ENCODE measurements at regions not wholly inside any gene's neighbourhood (a gene's known extent, or its start where the extent isn't known, plus 50 kb on each side); places are given as distances from the start of the nearest gene placed in this dataset.
A peak's percentile ranks its signal among the peaks of the same experiment; 100 is the strongest.

DNA sequence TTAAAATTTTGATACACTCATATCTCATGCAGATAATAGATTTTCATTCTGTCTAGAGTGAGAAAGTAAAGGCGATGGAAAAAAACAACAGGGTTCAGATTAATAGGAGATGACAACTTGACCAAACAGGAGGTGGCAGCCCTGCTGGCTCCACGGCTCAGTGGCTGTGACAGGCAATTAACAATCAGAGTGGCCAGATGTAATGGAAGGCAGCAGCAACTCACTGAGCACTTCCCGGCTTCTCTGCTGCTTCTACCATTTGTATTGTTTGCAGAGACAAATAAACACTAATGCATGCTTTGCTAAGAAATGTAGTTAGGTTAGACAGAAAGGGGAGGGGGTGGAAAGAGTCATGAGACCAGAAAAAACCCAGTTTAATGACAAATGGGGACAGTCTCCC lies 473.0 kb upstream of the SLC10A2 start (continued):
- TF ChIP-seq, protein P1, sequence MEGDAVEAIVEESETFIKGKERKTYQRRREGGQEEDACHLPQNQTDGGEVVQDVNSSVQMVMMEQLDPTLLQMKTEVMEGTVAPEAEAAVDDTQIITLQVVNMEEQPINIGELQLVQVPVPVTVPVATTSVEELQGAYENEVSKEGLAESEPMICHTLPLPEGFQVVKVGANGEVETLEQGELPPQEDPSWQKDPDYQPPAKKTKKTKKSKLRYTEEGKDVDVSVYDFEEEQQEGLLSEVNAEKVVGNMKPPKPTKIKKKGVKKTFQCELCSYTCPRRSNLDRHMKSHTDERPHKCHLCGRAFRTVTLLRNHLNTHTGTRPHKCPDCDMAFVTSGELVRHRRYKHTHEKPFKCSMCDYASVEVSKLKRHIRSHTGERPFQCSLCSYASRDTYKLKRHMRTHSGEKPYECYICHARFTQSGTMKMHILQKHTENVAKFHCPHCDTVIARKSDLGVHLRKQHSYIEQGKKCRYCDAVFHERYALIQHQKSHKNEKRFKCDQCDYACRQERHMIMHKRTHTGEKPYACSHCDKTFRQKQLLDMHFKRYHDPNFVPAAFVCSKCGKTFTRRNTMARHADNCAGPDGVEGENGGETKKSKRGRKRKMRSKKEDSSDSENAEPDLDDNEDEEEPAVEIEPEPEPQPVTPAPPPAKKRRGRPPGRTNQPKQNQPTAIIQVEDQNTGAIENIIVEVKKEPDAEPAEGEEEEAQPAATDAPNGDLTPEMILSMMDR (conservative IDR thresholded peaks at IDR 0.05; ENCODE audit: low read depth in 2 of 2) = 0 out of 4 replicates have a peak, but pooled peaks of 1 of the 2 experiments have one; percentile 25

DNA sequence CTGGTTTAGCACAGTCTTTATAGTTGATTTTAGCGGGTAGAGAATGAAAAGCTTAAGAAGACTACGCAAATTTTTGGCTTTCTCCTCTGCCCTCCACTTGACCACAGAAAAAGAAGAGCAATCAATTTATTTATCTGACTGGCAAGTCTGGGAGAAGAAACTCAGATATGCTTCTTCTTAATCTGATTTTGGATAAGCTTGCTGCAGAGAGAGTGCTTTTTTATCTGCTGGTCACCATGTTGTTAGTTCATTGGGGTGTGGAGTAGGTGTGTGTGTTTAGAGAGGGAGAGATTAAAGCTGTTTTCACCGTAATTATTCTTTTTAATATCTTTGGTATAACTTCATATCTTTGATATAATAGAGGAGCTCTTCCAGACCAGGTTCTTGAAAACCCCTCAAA lies 471.4 kb upstream of the SLC10A2 start:
- Histone ChIP-seq H3K4me3 (no peak overlapping the region), H3F3A (replicated peaks; ENCODE audit: low read depth) (no peaks in the 10 kb centered on the region), H3K36me3 (ENCODE audit: insufficient read depth) (no peaks in the 10 kb centered on the region), H4K20me1 (replicated peaks; ENCODE audit: insufficient read depth) (no peaks in the 10 kb centered on the region), H3K4me1 (ENCODE audit: insufficient read depth) (no peaks in the 10 kb centered on the region; the same call in 1 of the 2 replicates), H3K79me2 (replicated peaks; ENCODE audit: insufficient read depth) (no peaks in the 10 kb centered on the region), H3K4me2 (no peak overlapping the region), H3K27ac (ENCODE audit: low read depth) (no peak overlapping the region), H3K9me2 (ENCODE audit: insufficient read depth) (no peaks in the 10 kb centered on the region), H3K27me3 (ENCODE audit: insufficient read depth) (no peaks in the 10 kb centered on the region), H2AFZ (no peak overlapping the region)
- no peak for DNase-seq (ENCODE audit: low spot score)
- no peak for ATAC-seq
- H3K9me3 Mint-ChIP-seq = peaks cover 6% of the 10 kb centered on the region
- peaks cover 4% of the 10 kb centered on the region; the same call in 2 of the 3 replicates for H3K4me1 Mint-ChIP-seq
- no peaks in the 10 kb centered on the region for H3K27me3 Mint-ChIP-seq (ENCODE audit: insufficient read depth, low read depth, poor library complexity)
- no peak overlapping the region for H3K4me3 Mint-ChIP-seq
- peaks cover under 1% of the 10 kb centered on the region; the same call in 1 of the 3 replicates for H3K36me3 Mint-ChIP-seq (ENCODE audit: low read depth)
- no peak overlapping the region for H3K27ac Mint-ChIP-seq
- TF ChIP-seq JUNB (IDR thresholded peaks at IDR 0.05; ENCODE audit: unreplicated experiment) (no peak), ZNF331 (CRISPR knock-in tag; IDR thresholded peaks at IDR 0.05; ENCODE audit: low read depth) (no peak), NANOG (IDR thresholded peaks at IDR 0.05; ENCODE audit: borderline replicate concordance) (no peak), STAT1 (IDR thresholded peaks at IDR 0.05; ENCODE audit: unreplicated experiment) (no peak), EZH2 (IDR thresholded peaks at IDR 0.05; ENCODE audit: low read depth, unreplicated experiment) (no peak), CREB1 (CRISPR knock-in tag; IDR thresholded peaks at IDR 0.05; ENCODE audit: low read depth) (no peak), EZH2phosphoT487 (IDR thresholded peaks at IDR 0.05; ENCODE audit: unreplicated experiment) (no peak), ZNF114 (CRISPR knock-in tag; IDR thresholded peaks at IDR 0.05) (no peak)
- TF ChIP-seq, protein P2, sequence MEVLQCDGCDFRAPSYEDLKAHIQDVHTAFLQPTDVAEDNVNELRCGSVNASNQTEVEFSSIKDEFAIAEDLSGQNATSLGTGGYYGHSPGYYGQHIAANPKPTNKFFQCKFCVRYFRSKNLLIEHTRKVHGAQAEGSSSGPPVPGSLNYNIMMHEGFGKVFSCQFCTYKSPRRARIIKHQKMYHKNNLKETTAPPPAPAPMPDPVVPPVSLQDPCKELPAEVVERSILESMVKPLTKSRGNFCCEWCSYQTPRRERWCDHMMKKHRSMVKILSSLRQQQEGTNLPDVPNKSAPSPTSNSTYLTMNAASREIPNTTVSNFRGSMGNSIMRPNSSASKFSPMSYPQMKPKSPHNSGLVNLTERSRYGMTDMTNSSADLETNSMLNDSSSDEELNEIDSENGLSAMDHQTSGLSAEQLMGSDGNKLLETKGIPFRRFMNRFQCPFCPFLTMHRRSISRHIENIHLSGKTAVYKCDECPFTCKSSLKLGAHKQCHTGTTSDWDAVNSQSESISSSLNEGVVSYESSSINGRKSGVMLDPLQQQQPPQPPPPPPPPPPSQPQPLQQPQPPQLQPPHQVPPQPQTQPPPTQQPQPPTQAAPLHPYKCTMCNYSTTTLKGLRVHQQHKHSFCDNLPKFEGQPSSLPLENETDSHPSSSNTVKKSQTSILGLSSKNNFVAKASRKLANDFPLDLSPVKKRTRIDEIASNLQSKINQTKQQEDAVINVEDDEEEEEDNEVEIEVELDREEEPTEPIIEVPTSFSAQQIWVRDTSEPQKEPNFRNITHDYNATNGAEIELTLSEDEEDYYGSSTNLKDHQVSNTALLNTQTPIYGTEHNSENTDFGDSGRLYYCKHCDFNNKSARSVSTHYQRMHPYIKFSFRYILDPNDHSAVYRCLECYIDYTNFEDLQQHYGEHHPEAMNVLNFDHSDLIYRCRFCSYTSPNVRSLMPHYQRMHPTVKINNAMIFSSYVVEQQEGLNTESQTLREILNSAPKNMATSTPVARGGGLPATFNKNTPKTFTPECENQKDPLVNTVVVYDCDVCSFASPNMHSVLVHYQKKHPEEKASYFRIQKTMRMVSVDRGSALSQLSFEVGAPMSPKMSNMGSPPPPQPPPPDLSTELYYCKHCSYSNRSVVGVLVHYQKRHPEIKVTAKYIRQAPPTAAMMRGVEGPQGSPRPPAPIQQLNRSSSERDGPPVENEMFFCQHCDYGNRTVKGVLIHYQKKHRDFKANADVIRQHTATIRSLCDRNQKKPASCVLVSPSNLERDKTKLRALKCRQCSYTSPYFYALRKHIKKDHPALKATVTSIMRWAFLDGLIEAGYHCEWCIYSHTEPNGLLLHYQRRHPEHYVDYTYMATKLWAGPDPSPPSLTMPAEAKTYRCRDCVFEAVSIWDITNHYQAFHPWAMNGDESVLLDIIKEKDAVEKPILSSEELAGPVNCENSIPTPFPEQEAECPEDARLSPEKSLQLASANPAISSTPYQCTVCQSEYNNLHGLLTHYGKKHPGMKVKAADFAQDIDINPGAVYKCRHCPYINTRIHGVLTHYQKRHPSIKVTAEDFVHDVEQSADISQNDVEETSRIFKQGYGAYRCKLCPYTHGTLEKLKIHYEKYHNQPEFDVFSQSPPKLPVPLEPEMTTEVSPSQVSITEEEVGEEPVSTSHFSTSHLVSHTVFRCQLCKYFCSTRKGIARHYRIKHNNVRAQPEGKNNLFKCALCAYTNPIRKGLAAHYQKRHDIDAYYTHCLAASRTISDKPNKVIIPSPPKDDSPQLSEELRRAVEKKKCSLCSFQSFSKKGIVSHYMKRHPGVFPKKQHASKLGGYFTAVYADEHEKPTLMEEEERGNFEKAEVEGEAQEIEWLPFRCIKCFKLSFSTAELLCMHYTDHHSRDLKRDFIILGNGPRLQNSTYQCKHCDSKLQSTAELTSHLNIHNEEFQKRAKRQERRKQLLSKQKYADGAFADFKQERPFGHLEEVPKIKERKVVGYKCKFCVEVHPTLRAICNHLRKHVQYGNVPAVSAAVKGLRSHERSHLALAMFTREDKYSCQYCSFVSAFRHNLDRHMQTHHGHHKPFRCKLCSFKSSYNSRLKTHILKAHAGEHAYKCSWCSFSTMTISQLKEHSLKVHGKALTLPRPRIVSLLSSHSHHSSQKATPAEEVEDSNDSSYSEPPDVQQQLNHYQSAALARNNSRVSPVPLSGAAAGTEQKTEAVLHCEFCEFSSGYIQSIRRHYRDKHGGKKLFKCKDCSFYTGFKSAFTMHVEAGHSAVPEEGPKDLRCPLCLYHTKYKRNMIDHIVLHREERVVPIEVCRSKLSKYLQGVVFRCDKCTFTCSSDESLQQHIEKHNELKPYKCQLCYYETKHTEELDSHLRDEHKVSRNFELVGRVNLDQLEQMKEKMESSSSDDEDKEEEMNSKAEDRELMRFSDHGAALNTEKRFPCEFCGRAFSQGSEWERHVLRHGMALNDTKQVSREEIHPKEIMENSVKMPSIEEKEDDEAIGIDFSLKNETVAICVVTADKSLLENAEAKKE (CRISPR knock-in tag; IDR thresholded peaks at IDR 0.05) = no peak
- TF ChIP-seq, protein P1 (conservative IDR thresholded peaks at IDR 0.05; ENCODE audit: low read depth in 2 of 2) = no peak
- TF ChIP-seq, protein P3, sequence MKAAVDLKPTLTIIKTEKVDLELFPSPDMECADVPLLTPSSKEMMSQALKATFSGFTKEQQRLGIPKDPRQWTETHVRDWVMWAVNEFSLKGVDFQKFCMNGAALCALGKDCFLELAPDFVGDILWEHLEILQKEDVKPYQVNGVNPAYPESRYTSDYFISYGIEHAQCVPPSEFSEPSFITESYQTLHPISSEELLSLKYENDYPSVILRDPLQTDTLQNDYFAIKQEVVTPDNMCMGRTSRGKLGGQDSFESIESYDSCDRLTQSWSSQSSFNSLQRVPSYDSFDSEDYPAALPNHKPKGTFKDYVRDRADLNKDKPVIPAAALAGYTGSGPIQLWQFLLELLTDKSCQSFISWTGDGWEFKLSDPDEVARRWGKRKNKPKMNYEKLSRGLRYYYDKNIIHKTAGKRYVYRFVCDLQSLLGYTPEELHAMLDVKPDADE (IDR thresholded peaks at IDR 0.05) = no peak

Data from GM23338 (cell line).